ENCODE measurements at regions not wholly inside any gene's neighbourhood (a gene's known extent, or its start where the extent isn't known, plus 50 kb on each side); places are given as distances from the start of the nearest gene placed in this dataset.

- TF ChIP-seq CTCF (conservative IDR thresholded peaks at IDR 0.05) (no peak), ZFX (IDR thresholded peaks at IDR 0.05) (no peak)
Observed at GRCh38 chr2:153133716-153134115, 344.8 kb downstream of the RPRM start.
